ENCODE measurements at regions not wholly inside any gene's neighbourhood (a gene's known extent, or its start where the extent isn't known, plus 50 kb on each side); places are given as distances from the start of the nearest gene placed in this dataset.

- no peak for TF ChIP-seq CTCF (IDR thresholded peaks at IDR 0.05; ENCODE audit: extremely low read depth, missing control alignments)
- no peak for DNase-seq (ENCODE audit: low spot score)
Observed at GRCh38 chr5:54832045-54832444, 153.3 kb downstream of the ESM1 start.

- DNase-seq (ENCODE audit: low spot score) = no peak
- TF ChIP-seq CTCF (IDR thresholded peaks at IDR 0.05; ENCODE audit: extremely low read depth, missing control alignments) = no peak
Observed at GRCh38 chr5:54831233-54831632, 154.2 kb downstream of the ESM1 start.

- TF ChIP-seq CTCF (IDR thresholded peaks at IDR 0.05; ENCODE audit: extremely low read depth, missing control alignments) = no peak
- DNase-seq (ENCODE audit: low spot score) = no peak
Observed at GRCh38 chr5:54829676-54830535, 155.5 kb downstream of the ESM1 start.

- DNase-seq (ENCODE audit: low spot score) = no peak
- TF ChIP-seq CTCF (IDR thresholded peaks at IDR 0.05; ENCODE audit: extremely low read depth, missing control alignments) = no peak
Observed at GRCh38 chr5:54829102-54829501, 156.3 kb downstream of the ESM1 start.

- DNase-seq (ENCODE audit: low spot score) = no peak
- no peak for TF ChIP-seq CTCF (IDR thresholded peaks at IDR 0.05; ENCODE audit: extremely low read depth, missing control alignments)
Observed at GRCh38 chr5:54828151-54828550, 157.2 kb downstream of the ESM1 start.

GRCh38 chr5:54825005-54825404 is 160.4 kb downstream of the ESM1 start:
- DNase-seq (ENCODE audit: low spot score) = no peak

More at GRCh38 chr5:54825005-54825404, 160.4 kb downstream of the ESM1 start:
- no peak for TF ChIP-seq CTCF (IDR thresholded peaks at IDR 0.05; ENCODE audit: extremely low read depth, missing control alignments)
